ENCODE measurements at regions not wholly inside any gene's neighbourhood (a gene's known extent, or its start where the extent isn't known, plus 50 kb on each side); places are given as distances from the start of the nearest gene placed in this dataset.

DNA sequence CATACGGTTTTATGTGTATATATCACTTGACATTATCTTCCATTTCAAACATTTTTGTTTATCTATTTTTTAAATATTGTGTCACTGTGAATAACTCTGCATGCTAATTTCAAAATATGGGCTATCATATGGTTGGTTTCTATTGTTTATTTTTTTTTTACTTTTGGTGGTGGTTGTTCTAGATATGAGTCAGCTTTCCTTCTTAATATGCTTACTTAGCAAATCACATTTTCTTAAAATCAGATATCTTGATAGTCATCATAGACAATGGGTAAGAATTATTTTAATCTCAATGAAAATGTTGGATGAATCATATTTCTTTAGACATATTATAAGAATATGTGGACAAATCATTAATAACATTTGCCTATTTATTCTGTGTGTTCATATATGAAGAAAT is 881.5 kb downstream of the BRINP3 start:
- TF ChIP-seq, protein P1, sequence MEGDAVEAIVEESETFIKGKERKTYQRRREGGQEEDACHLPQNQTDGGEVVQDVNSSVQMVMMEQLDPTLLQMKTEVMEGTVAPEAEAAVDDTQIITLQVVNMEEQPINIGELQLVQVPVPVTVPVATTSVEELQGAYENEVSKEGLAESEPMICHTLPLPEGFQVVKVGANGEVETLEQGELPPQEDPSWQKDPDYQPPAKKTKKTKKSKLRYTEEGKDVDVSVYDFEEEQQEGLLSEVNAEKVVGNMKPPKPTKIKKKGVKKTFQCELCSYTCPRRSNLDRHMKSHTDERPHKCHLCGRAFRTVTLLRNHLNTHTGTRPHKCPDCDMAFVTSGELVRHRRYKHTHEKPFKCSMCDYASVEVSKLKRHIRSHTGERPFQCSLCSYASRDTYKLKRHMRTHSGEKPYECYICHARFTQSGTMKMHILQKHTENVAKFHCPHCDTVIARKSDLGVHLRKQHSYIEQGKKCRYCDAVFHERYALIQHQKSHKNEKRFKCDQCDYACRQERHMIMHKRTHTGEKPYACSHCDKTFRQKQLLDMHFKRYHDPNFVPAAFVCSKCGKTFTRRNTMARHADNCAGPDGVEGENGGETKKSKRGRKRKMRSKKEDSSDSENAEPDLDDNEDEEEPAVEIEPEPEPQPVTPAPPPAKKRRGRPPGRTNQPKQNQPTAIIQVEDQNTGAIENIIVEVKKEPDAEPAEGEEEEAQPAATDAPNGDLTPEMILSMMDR (IDR thresholded peaks at IDR 0.05): no peak
- no peak for TF ChIP-seq POLR2A (IDR thresholded peaks at IDR 0.05)

All from right lobe of liver (tissue), 4 donors.